Suprapubic skin (tissue), 4 donors: ENCODE measurements at regions not wholly inside any gene's neighbourhood (a gene's known extent, or its start where the extent isn't known, plus 50 kb on each side); places are given as distances from the start of the nearest gene placed in this dataset.

Experiments used
- CTCF ChIP-seq, 2 donors: fragments of 200-600 bp in 1 of 2; fragments of 450-650 bp in 1 of 2; sonication (generic) in 1 of 2; IDR thresholded peaks; one replicate each; pipeline ENCODE4 v1.5.1; 2016 to 2019; ENCODE audit warnings: antibody characterized with exemption in 2 of 2, mild to moderate bottlenecking in 1 of 2, moderate library complexity in 1 of 2
- EP300 ChIP-seq: sonication (generic); formaldehyde crosslinking; IDR thresholded peaks from one replicate; pipeline ENCODE4 v1.6.1; 2017; ENCODE audit warnings: antibody characterized with exemption
- POLR2A ChIP-seq, 2 donors: fragments of 450-650 bp; IDR thresholded peaks; one replicate each; pipeline ENCODE4 v1.6.1; 2017; ENCODE audit warnings: antibody characterized with exemption in 2 of 2, mild to moderate bottlenecking in 2 of 2, moderate library complexity in 2 of 2
- POLR2AphosphoS5 ChIP-seq, 3 donors: sonication (generic); formaldehyde crosslinking; IDR thresholded peaks; one replicate each; pipeline ENCODE4 v1.6.1; 2017; ENCODE audit warnings: antibody characterized with exemption in 3 of 3

- TF ChIP-seq POLR2A (IDR thresholded peaks at IDR 0.05) (no peak), CTCF (IDR thresholded peaks at IDR 0.05) (no peak), POLR2AphosphoS5 (IDR thresholded peaks at IDR 0.05) (no peak), EP300 (no peak)
Measured at GRCh38 chr21:34019402-34019801, 54.0 kb upstream of the MRPS6 start.
